Mesenchymal stem cell (in vitro differentiated cells and primary cell): ENCODE measurements at regions not wholly inside any gene's neighbourhood (a gene's known extent, or its start where the extent isn't known, plus 50 kb on each side); places are given as distances from the start of the nearest gene placed in this dataset.
A peak's percentile ranks its signal among the peaks of the same experiment; 100 is the strongest.

Experiments
- DNase-seq: peaks from one replicate; pipeline ENCODE4 v3.0.0-alpha.2; 2013
- H2AFZ ChIP-seq: one replicate; pipeline ENCODE4 v1.6.1; 2013; ENCODE audit warnings: low read depth, mild to moderate bottlenecking, control low read depth, inconsistent platforms, low read length, moderate library complexity
- H2AK5ac ChIP-seq: 2 replicates; pipeline ENCODE4 v1.6.1; 2013; ENCODE audit warnings: low read length, moderate library complexity, mild to moderate bottlenecking, inconsistent platforms; ENCODE audit not compliant: severe bottlenecking
- H2BK120ac ChIP-seq: one replicate; pipeline ENCODE4 v1.6.1; 2013; ENCODE audit warnings: low read depth, mild to moderate bottlenecking, inconsistent platforms, low read length, moderate library complexity
- H2BK12ac ChIP-seq, 2 experiments: one replicate each; pipeline ENCODE4 v1.6.1; 2013; ENCODE audit warnings: inconsistent platforms in 2 of 2, low read length in 2 of 2, mild to moderate bottlenecking in 2 of 2, moderate library complexity in 2 of 2, control low read depth in 1 of 2
- H2BK15ac ChIP-seq: one replicate; pipeline ENCODE4 v1.6.1; 2013; ENCODE audit warnings: mild to moderate bottlenecking, low read depth, inconsistent platforms; ENCODE audit not compliant: poor library complexity, severe bottlenecking
- H2BK5ac ChIP-seq: 2 replicates; pipeline ENCODE4 v1.6.1; 2013; ENCODE audit warnings: low read depth, mild to moderate bottlenecking, low read length, control low read depth, inconsistent platforms; ENCODE audit not compliant: poor library complexity, severe bottlenecking
- H3K14ac ChIP-seq, 2 experiments: one replicate each; pipeline ENCODE4 v1.6.1; 2013; ENCODE audit warnings: inconsistent platforms in 2 of 2, low read length in 2 of 2, control low read depth in 1 of 2, mild to moderate bottlenecking in 1 of 2, moderate library complexity in 1 of 2
- H3K18ac ChIP-seq, 2 experiments: one replicate each; pipeline ENCODE4 v1.6.1; 2013; ENCODE audit warnings: inconsistent platforms in 2 of 2, low read length in 2 of 2, control low read depth in 1 of 2, low read depth in 1 of 2, mild to moderate bottlenecking in 1 of 2
- H3K23ac ChIP-seq, 2 experiments: one replicate each; pipeline ENCODE4 v1.6.1; 2013; ENCODE audit warnings: inconsistent platforms in 2 of 2, low read length in 2 of 2, mild to moderate bottlenecking in 2 of 2, moderate library complexity in 2 of 2, control low read depth in 1 of 2
- H3K27ac ChIP-seq: 2 replicates; pipeline ENCODE4 v1.5.1; 2013; ENCODE audit warnings: mild to moderate bottlenecking, moderate library complexity, low read length, control low read depth, inconsistent platforms; ENCODE audit not compliant: poor library complexity, severe bottlenecking
- H3K27me3 ChIP-seq, 2 experiments: 2 replicates each; pipeline versions ENCODE4 v1.6.1 to v1.7.0; 2013; ENCODE audit warnings: low read length in 2 of 2, mild to moderate bottlenecking in 2 of 2, moderate library complexity in 2 of 2, control low read depth in 1 of 2, inconsistent platforms in 1 of 2; ENCODE audit not compliant: control insufficient read depth in 1 of 2, insufficient read depth in 1 of 2
- H3K36me3 ChIP-seq, 2 experiments: 2 replicates each; pipeline versions ENCODE4 v1.6.1 to v1.7.0; 2013; ENCODE audit warnings: low read length in 2 of 2, control low read depth in 1 of 2, inconsistent platforms in 1 of 2, low read depth in 1 of 2, mild to moderate bottlenecking in 1 of 2; ENCODE audit not compliant: insufficient read depth in 2 of 2, control insufficient read depth in 1 of 2
- H3K4ac ChIP-seq, 2 experiments: one replicate each; pipeline ENCODE4 v1.6.1; 2013; ENCODE audit warnings: inconsistent platforms in 2 of 2, low read length in 2 of 2, mild to moderate bottlenecking in 2 of 2, moderate library complexity in 2 of 2, control low read depth in 1 of 2, low read depth in 1 of 2
- H3K4me1 ChIP-seq: 2 replicates; pipeline ENCODE4 v1.6.1; 2013; ENCODE audit warnings: low read depth, low read length, control low read depth; ENCODE audit not compliant: control insufficient read depth, insufficient read depth
- H3K4me2 ChIP-seq: 2 replicates; pipeline ENCODE4 v1.6.1; 2013; ENCODE audit warnings: low read length, mild to moderate bottlenecking, inconsistent platforms; ENCODE audit not compliant: poor library complexity, severe bottlenecking
- H3K4me3 ChIP-seq, 2 experiments: 2 replicates each; pipeline versions ENCODE4 v1.5.1 to v1.7.0; 2013; ENCODE audit warnings: low read length in 2 of 2, mild to moderate bottlenecking in 2 of 2, control low read depth in 1 of 2, low read depth in 1 of 2; ENCODE audit not compliant: insufficient read depth in 1 of 2
- H3K79me1 ChIP-seq: replicated peaks from 2 replicates; pipeline ENCODE4 v1.6.1; 2013; ENCODE audit warnings: mild to moderate bottlenecking, control low read depth, low read length, inconsistent platforms; ENCODE audit not compliant: poor library complexity, severe bottlenecking
- H3K9ac ChIP-seq: 2 replicates; pipeline ENCODE4 v1.7.0; 2013; ENCODE audit warnings: mild to moderate bottlenecking, low read length, moderate library complexity
- H3K9me3 ChIP-seq: 2 replicates; pipeline ENCODE4 v1.7.0; 2013; ENCODE audit warnings: mild to moderate bottlenecking, low read length; ENCODE audit not compliant: control insufficient read depth
- H4K8ac ChIP-seq: one replicate; pipeline ENCODE4 v1.6.1; 2013; ENCODE audit warnings: inconsistent platforms, mild to moderate bottlenecking, low read length, moderate library complexity
- H4K91ac ChIP-seq: one replicate; pipeline ENCODE4 v1.6.1; 2013; ENCODE audit warnings: mild to moderate bottlenecking, low read length, inconsistent platforms
- WGBS: methylation state at CpG from one replicate; pipeline ENCODE4 v1.1.7; 2013; ENCODE audit warnings: mixed read lengths; 5-methylcytosine and 5-hydroxymethylcytosine counted together

DNA sequence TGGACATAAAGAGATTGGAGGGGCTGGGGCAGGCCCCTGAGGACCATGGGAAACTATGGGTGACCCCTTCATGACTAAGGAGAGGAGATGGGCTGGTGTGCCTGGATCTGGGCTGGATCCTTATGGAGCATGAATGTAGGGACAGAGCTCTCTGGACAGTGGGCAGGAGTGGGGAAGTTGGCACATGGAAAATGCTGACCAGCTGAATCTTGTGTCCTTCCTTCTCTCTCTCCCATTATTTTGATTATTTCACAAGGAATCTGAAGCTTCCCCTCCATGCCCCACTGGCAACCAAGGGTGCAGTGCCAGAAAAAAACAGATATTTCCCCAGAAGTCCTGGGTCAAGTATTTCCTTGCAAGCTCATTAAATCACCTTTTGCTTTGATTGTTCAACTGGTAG, 175.2 kb downstream of the DHX35 start:
- Histone ChIP-seq H3K79me1 (no peaks in the 10 kb centered on the region), H3K18ac (no peak overlapping the region), H2BK5ac (no peak overlapping the region), H2AFZ (no peak overlapping the region), H3K27me3 (peaks cover 7 to 52% of the 10 kb centered on the region in 2 experiments), H3K9me3 (no peaks in the 10 kb centered on the region), H3K27ac (no peak overlapping the region), H3K4me2 (no peak overlapping the region), H2BK15ac (no peak overlapping the region), H2AK5ac (no peak overlapping the region), H3K4me1 (no peaks in the 10 kb centered on the region), H2BK12ac (no peak overlapping the region), H3K4ac (no peak overlapping the region), H4K8ac (no peak overlapping the region), H2BK120ac (no peak overlapping the region), H3K36me3 (no peaks in the 10 kb centered on the region), H3K23ac (no peak overlapping the region), H3K4me3 (no peak overlapping the region), H4K91ac (no peak overlapping the region), H3K9ac (no peak overlapping the region), H3K14ac (no peak overlapping the region)
- DNase-seq, result no peak

DNA sequence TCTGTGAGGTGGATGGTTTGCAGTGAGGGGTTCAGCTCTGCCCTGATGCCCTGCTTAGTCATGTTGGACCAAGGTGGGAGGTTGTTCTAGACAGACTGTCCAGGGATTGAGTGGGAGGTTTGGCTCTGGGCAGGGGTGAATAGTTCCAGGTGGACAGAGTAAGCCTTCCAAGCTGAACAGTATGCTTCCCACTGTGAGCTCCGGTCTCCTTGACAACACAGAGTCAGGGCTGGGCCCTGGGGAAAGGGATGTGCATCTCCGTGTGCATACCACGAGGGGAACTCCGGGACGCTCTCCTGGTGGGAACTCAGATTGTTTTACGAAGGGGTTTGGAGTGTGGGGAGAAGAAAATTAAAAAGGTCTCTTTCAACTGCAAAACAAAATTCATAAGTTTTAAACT, 174.7 kb downstream of the DHX35 start:
- Histone ChIP-seq H3K4ac (no peak overlapping the region), H4K91ac (no peak overlapping the region), H2BK15ac (no peak overlapping the region), H2AFZ (no peak overlapping the region), H3K4me2 (no peak overlapping the region), H2BK120ac (no peak overlapping the region), H2AK5ac (no peak overlapping the region), H3K9me3 (no peaks in the 10 kb centered on the region), H3K4me3 (no peak overlapping the region), H4K8ac (no peak overlapping the region), H3K79me1 (no peaks in the 10 kb centered on the region), H3K27me3 (peaks cover 7 to 50% of the 10 kb centered on the region in 2 experiments), H3K14ac (no peak overlapping the region), H3K9ac (no peak overlapping the region), H3K18ac (no peak overlapping the region), H2BK5ac (no peak overlapping the region), H3K27ac (no peak overlapping the region), H3K36me3 (no peaks in the 10 kb centered on the region), H2BK12ac (no peak overlapping the region), H3K23ac (no peak overlapping the region), H3K4me1 (no peaks in the 10 kb centered on the region)
- no peak for DNase-seq
- 88% methylated on average over 5 of the region's 6 CpGs for WGBS

DNA sequence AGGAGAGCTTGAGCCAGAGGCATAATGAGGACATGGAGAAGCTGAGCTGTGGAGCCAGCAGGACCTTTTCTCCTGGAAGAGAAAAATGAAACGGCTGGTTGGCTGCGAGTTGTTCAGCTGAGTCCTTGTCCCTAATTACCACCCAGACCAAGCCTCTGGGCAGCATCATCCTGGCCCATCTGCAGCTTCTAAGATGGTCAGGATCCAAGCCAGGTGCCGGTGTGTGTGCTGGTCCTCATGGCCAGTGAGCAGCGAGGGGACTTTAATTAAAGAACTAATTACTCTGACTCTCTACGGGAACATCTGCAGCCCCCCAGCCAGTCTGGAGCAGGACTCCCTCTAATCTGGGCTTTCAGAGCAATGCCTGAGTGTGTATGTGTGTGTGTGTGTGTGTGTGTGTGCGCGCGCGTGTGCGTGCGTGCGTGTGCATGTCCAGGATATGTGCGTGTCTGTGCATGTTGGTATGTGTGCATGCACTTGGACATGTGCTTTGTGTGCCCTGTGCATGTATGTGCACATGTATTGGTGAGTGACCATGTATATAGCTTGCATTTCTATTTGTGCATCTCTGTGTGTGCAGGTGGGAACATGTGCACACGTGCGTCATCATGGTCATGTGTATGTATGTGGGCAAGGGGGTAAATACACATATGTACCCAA, 173.9 kb downstream of the DHX35 start:
- no peaks in the 10 kb centered on the region for H3K9me3 ChIP-seq

DNA sequence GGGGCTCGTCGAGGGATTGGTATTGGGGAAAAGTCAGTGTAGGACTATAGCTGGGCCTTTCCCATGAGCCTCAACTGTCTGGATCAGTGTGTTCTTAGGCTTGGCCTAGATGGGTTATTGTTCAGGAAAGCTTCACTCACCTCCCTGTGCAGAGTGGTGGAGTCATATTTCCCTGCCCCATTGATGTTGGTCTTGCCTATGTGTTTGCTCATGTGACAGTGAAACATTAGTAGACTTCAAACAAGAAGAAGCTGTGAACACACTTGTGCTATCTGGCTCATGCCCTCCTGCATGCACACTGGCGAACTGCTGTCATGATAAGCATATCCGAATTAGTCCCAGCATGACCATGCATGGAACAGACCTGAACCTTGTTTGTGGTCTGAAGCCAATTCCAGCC, 171.1 kb downstream of the DHX35 start:
- H3K9me3 ChIP-seq, result no peaks in the 10 kb centered on the region
- H2AFZ ChIP-seq, result no peak overlapping the region
- no peak overlapping the region for H2AK5ac ChIP-seq
- H2BK12ac ChIP-seq, result no peak overlapping the region
- H3K4me3 ChIP-seq, result no peak overlapping the region
- no peak overlapping the region for H3K4me2 ChIP-seq
- no peak overlapping the region for H3K4ac ChIP-seq
- H3K18ac ChIP-seq, result no peak overlapping the region
- no peak overlapping the region for H3K23ac ChIP-seq
- no peak overlapping the region for H3K9ac ChIP-seq
- H3K27me3 ChIP-seq, result peaks cover 3 to 30% of the 10 kb centered on the region in 2 experiments
- WGBS, result 76% methylated on average over 4 of the region's 4 CpGs
- H3K79me1 ChIP-seq, result no peaks in the 10 kb centered on the region
- no peak overlapping the region for H2BK120ac ChIP-seq
- no peak overlapping the region for H2BK15ac ChIP-seq
- no peak overlapping the region for H3K27ac ChIP-seq
- no peak overlapping the region for H2BK5ac ChIP-seq
- no peak overlapping the region for H4K8ac ChIP-seq
- no peaks in the 10 kb centered on the region for H3K36me3 ChIP-seq
- no peak overlapping the region for H4K91ac ChIP-seq
- no peaks in the 10 kb centered on the region for H3K4me1 ChIP-seq
- no peak for DNase-seq
- no peak overlapping the region for H3K14ac ChIP-seq

More for the DNA sequence above, 173.9 kb downstream of the DHX35 start:
- Histone ChIP-seq H4K8ac (no peak overlapping the region), H3K4me2 (no peak overlapping the region), H2BK12ac (no peak overlapping the region), H3K9ac (no peak overlapping the region), H3K4ac (no peak overlapping the region), H3K23ac (peak overlapping the region in 1 of 2 experiments; percentile 74), H3K18ac (no peak overlapping the region), H3K27me3 (peaks cover 7 to 42% of the 10 kb centered on the region in 2 experiments), H2AFZ (no peak overlapping the region), H3K4me1 (no peaks in the 10 kb centered on the region), H3K79me1 (no peaks in the 10 kb centered on the region), H3K36me3 (no peaks in the 10 kb centered on the region), H2BK15ac (no peak overlapping the region), H3K27ac (no peak overlapping the region), H4K91ac (no peak overlapping the region), H2BK120ac (no peak overlapping the region), H3K4me3 (no peak overlapping the region), H2AK5ac (no peak overlapping the region), H3K14ac (peak overlapping the region in 1 of 2 experiments; percentile 79), H2BK5ac (no peak overlapping the region)
- DNase-seq, result no peak
- WGBS, result 89% methylated on average over 15 of the region's 15 CpGs
